A673 (cell line): ENCODE measurements at regions not wholly inside any gene's neighbourhood (a gene's known extent, or its start where the extent isn't known, plus 50 kb on each side); places are given as distances from the start of the nearest gene placed in this dataset.

Experiments used
- BruUV-seq: library from RNA; stranded (reverse); fragments of 400-500 nt; replicated peaks from 2 replicates; lab custom pipeline; 2021; lab: Mats Ljungman, UMichigan
- CTCF ChIA-PET: fragments of 300-600 bp; sonication (Branson Sonifier 250); formaldehyde crosslinking; loops from one replicate; lab custom pipeline; 2022; ENCODE audit warnings: antibody characterized with exemption; lab: Charles Lee
- POLR2A ChIA-PET: fragments of 300-600 bp; sonication (Branson Sonifier 250); formaldehyde crosslinking; loops from one replicate; lab custom pipeline; 2022; ENCODE audit warnings: antibody characterized with exemption; ENCODE audit not compliant: low non-redundant PET; lab: Charles Lee
- DNase-seq: peaks from one replicate; pipeline ENCODE4 v3.0.0-alpha.2; 2015; ENCODE audit warnings: low spot score
- H3K27ac ChIP-seq: fragments of 200-600 bp; sonication (generic); 2 replicates; pipeline ENCODE4 v1.5.1; 2016; ENCODE audit warnings: mixed run types, low read depth, mild to moderate bottlenecking, mixed read lengths, antibody characterized with exemption, low read length; ENCODE audit not compliant: poor library complexity, severe bottlenecking
- H3K27me3 ChIP-seq: fragments of 200-600 bp; sonication (generic); replicated peaks from 2 replicates; pipeline ENCODE4 v1.6.1; 2017; ENCODE audit warnings: mixed run types, low read depth, mild to moderate bottlenecking, mixed read lengths, antibody characterized with exemption, low read length; ENCODE audit not compliant: insufficient read depth, poor library complexity
- H3K36me3 ChIP-seq: fragments of 200-600 bp; sonication (generic); 2 replicates; pipeline ENCODE4 v1.6.1; 2016; ENCODE audit warnings: mixed run types, mild to moderate bottlenecking, mixed read lengths, antibody characterized with exemption, low read length; ENCODE audit not compliant: insufficient read depth, poor library complexity, severe bottlenecking
- H3K4me1 ChIP-seq: fragments of 200-600 bp; sonication (generic); 2 replicates; pipeline ENCODE4 v1.6.1; 2017; ENCODE audit warnings: mixed run types, mild to moderate bottlenecking, mixed read lengths, antibody characterized with exemption, low read length; ENCODE audit not compliant: insufficient read depth, poor library complexity, severe bottlenecking
- H3K4me3 ChIP-seq: fragments of 200-600 bp; sonication (generic); 2 replicates; pipeline ENCODE4 v1.5.1; 2016; ENCODE audit warnings: low read depth, mixed run types, mild to moderate bottlenecking, mixed read lengths, low read length; ENCODE audit not compliant: poor library complexity, severe bottlenecking
- H3K9me3 ChIP-seq: fragments of 200-600 bp; sonication (generic); 2 replicates; pipeline ENCODE4 v1.6.1; 2016; ENCODE audit warnings: mixed run types, low read depth, mild to moderate bottlenecking, mixed read lengths, antibody characterized with exemption, low read length; ENCODE audit not compliant: poor library complexity, severe bottlenecking
- CTCF ChIP-seq: fragments of 300-800, 200-600 bp; sonication (generic); conservative IDR thresholded peaks from 2 replicates; pipeline ENCODE4 v1.5.1; 2017; ENCODE audit warnings: low read depth, mild to moderate bottlenecking, antibody characterized with exemption, low read length, moderate library complexity, mixed read lengths
- EZH2 ChIP-seq: fragments of 200-600 bp; sonication (generic); IDR thresholded peaks from 2 replicates; pipeline ENCODE4 v1.6.1; 2017; ENCODE audit warnings: borderline replicate concordance, low read depth, mild to moderate bottlenecking, mixed read lengths, antibody characterized with exemption, low read length; ENCODE audit not compliant: poor library complexity, severe bottlenecking
- intact Hi-C: fragments of 100-400 bp; cut with micrococcal nuclease; formaldehyde crosslinking; loops from one replicate; pipeline ENCODE4 v1.10.0; 2022; ENCODE audit not compliant: unreplicated experiment

DNA sequence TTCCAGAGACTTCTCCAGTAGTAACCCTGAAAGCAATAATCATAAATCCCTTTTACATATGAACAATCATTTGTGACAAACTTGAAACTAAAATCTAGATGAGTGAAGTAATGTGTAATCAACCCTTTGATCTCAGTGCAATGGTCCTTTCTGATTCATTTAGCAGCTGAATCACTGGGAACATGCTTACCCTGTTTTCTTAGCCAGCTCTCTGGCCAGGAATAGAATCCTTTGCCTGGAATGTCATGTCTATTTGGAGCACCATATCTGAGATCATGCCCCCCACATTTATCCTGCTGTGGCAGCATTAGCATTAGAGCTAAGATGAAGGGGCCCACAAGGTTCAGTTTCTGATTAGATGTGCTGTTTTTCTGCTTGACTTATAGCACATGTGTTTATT lies 309.8 kb downstream of the OXSM start:
- DNase-seq: no peak
- intact Hi-C loops: no loop called here
- TF ChIP-seq EZH2: no peak
- no peak for TF ChIP-seq CTCF
- H3K9me3 ChIP-seq: peaks cover 8% of the 10 kb centered on the region
- BruUV-seq: no TSS peak
- H3K36me3 ChIP-seq: no peaks in the 10 kb centered on the region
- no peak overlapping the region for H3K4me3 ChIP-seq
- H3K4me1 ChIP-seq: no peaks in the 10 kb centered on the region
- H3K27ac ChIP-seq: no peak overlapping the region
- no peaks in the 10 kb centered on the region for H3K27me3 ChIP-seq
- ChIA-PET POLR2A (no interaction called here), CTCF (no interaction called here)

DNA sequence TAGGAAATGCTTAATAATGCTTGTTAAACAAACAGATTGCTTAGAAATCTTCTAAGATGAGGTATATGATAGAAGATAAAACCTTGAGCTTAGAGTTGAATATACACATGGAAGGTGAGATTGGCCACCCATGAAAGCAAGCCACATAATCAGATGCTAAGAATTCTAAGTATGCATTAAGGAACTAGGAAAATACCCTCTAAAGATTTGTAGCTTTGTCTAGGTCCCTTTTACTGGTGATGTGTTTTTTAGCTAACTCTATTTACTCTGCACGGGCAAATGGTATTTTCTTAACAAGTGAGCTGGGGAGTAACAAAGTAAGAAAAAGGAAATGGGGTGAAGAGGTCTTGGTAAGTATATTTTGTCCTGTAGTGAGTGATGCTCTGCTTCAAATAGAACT lies 310.3 kb downstream of the OXSM start:
- intact Hi-C loops: no loop called here
- ChIA-PET CTCF (no interaction called here), POLR2A (no interaction called here)
- Histone ChIP-seq H3K36me3 (no peaks in the 10 kb centered on the region), H3K4me1 (no peaks in the 10 kb centered on the region), H3K4me3 (no peak overlapping the region), H3K9me3 (peaks cover 8% of the 10 kb centered on the region), H3K27me3 (no peaks in the 10 kb centered on the region), H3K27ac (no peak overlapping the region)
- no peak for DNase-seq
- no TSS peak for BruUV-seq
- no peak for TF ChIP-seq CTCF
- no peak for TF ChIP-seq EZH2

DNA sequence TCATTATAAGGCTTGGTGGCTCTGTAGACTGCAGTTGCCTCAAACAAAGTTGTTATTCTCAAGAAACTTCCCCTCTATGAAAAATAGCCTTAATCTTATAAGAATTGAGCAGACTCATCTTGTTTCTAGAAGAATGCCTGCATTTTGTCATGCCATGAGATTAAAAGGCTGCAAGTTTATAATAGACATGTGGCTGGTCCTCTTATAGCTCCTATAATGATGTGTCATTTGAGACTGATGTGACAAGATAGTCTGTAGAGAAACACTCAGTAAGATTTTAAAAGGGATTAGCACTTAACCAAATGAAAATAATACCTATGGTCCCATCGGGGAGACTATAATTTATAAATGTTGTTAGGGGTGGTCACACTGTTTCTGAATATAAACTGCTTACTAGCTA lies 312.5 kb downstream of the OXSM start:
- TF ChIP-seq CTCF: no peak
- POLR2A ChIA-PET: no interaction called here
- no TSS peak for BruUV-seq
- no peaks in the 10 kb centered on the region for H3K36me3 ChIP-seq
- DNase-seq: peak; percentile 5
- peaks cover 4% of the 10 kb centered on the region for H3K9me3 ChIP-seq
- no peaks in the 10 kb centered on the region for H3K4me1 ChIP-seq
- H3K27ac ChIP-seq: no peak overlapping the region
- CTCF ChIA-PET: no interaction called here
- H3K27me3 ChIP-seq: no peaks in the 10 kb centered on the region
- no peak overlapping the region for H3K4me3 ChIP-seq
- intact Hi-C loops: no loop called here
